ENCODE measurements at regions not wholly inside any gene's neighbourhood (a gene's known extent, or its start where the extent isn't known, plus 50 kb on each side); places are given as distances from the start of the nearest gene placed in this dataset.

DNA sequence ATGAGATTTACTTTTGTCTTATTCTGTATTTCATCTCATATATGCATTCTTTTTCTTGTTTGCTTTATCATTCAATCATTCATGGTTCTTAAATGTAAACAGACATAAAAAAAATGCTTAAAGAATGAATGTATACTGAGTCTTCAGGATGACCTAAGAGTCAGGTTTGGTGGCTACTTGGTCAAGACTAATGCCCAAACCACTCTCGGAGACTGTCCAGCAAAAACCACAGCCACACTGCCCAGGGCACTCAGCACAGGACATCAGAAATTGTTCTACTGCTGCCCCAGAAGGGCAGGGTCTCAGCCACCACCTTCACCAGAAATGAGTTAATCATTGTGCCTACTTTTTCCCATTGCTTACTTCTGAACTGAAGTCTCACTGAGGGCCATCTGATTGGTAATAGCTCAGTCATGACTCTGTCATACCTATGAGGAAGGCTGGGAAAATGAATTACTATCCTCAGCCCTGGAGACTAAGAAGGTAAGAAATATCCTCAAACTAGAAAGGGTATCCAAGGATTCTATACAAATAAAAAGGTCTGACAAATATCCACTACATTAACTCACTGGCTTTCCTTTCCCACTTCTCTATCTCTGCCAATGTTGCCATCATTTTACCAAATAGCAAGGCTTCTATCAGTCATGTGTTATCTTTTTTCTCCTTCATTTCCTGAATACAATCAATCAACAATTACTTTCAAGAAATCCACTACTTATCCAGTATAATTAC is 236.1 kb downstream of the CETN3 start:
- H3K36me3 ChIP-seq (replicated peaks; ENCODE audit: insufficient read depth, low read depth), result no peaks in the 10 kb centered on the region
- H4K20me1 ChIP-seq (ENCODE audit: insufficient read depth, poor library complexity, severe bottlenecking), result no peaks in the 10 kb centered on the region
- H3K9me3 ChIP-seq (ENCODE audit: low read depth), result no peaks in the 10 kb centered on the region
- no peak overlapping the region for H3K27ac ChIP-seq
- H3K9me2 ChIP-seq (replicated peaks; ENCODE audit: insufficient read depth), result no peaks in the 10 kb centered on the region
- H3K4me1 ChIP-seq (ENCODE audit: insufficient read depth), result no peaks in the 10 kb centered on the region
- H2AFZ ChIP-seq, result no peak overlapping the region
- no peak overlapping the region for H3K4me2 ChIP-seq
- 100% methylated on average over 1 of the region's 1 CpG for WGBS (ENCODE audit: low lambda C conversion rate, missing lambda C conversion rate)
- DNase-seq (ENCODE audit: low spot score), result no peak
- no peaks in the 10 kb centered on the region for H3K27me3 ChIP-seq
- TF ChIP-seq, protein P1, sequence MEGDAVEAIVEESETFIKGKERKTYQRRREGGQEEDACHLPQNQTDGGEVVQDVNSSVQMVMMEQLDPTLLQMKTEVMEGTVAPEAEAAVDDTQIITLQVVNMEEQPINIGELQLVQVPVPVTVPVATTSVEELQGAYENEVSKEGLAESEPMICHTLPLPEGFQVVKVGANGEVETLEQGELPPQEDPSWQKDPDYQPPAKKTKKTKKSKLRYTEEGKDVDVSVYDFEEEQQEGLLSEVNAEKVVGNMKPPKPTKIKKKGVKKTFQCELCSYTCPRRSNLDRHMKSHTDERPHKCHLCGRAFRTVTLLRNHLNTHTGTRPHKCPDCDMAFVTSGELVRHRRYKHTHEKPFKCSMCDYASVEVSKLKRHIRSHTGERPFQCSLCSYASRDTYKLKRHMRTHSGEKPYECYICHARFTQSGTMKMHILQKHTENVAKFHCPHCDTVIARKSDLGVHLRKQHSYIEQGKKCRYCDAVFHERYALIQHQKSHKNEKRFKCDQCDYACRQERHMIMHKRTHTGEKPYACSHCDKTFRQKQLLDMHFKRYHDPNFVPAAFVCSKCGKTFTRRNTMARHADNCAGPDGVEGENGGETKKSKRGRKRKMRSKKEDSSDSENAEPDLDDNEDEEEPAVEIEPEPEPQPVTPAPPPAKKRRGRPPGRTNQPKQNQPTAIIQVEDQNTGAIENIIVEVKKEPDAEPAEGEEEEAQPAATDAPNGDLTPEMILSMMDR (IDR thresholded peaks at IDR 0.05; ENCODE audit: poor library complexity), result no peak
- TF ChIP-seq EZH2 (IDR thresholded peaks at IDR 0.05; ENCODE audit: borderline replicate concordance) (no peak), EZH2phosphoT487 (IDR thresholded peaks at IDR 0.05; ENCODE audit: low read depth, severe bottlenecking, unreplicated experiment) (no peak)
- no peaks in the 10 kb centered on the region for H3K79me2 ChIP-seq
- H3K4me3 ChIP-seq, result no peak overlapping the region

DNA sequence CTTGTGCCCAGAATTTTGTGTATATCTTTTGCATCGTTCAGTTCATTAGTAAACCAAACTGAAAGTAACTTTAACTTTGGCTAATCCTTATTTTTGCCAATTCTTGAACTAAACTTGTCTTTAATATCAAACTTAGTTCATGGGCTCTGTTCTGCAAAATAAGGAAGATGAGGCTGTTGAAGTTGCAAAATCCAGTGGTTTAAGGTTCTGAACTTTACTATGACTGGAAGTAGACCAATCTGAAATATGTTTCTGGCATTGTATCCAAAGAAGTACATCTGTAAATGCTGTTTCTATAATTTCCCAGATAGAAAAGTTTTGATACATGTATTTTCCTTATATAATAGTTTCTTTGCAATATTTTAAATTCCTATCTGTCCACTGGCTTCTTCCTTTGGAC is 238.1 kb downstream of the CETN3 start:
- no peaks in the 10 kb centered on the region for H3K79me2 ChIP-seq
- H3K4me3 ChIP-seq, result no peak overlapping the region
- no peaks in the 10 kb centered on the region for H3K27me3 ChIP-seq
- no peak overlapping the region for H3K27ac ChIP-seq
- WGBS (ENCODE audit: low lambda C conversion rate, missing lambda C conversion rate), result 0% methylated on average over 1 of the region's 1 CpG
- TF ChIP-seq, protein P1 (IDR thresholded peaks at IDR 0.05; ENCODE audit: poor library complexity), result no peak
- TF ChIP-seq EZH2 (IDR thresholded peaks at IDR 0.05; ENCODE audit: borderline replicate concordance) (no peak), EZH2phosphoT487 (IDR thresholded peaks at IDR 0.05; ENCODE audit: low read depth, severe bottlenecking, unreplicated experiment) (no peak)
- H3K9me2 ChIP-seq (replicated peaks; ENCODE audit: insufficient read depth), result no peaks in the 10 kb centered on the region
- no peak overlapping the region for H3K4me2 ChIP-seq
- no peaks in the 10 kb centered on the region for H4K20me1 ChIP-seq (ENCODE audit: insufficient read depth, poor library complexity, severe bottlenecking)
- H2AFZ ChIP-seq, result no peak overlapping the region
- H3K4me1 ChIP-seq (ENCODE audit: insufficient read depth), result no peaks in the 10 kb centered on the region
- H3K9me3 ChIP-seq (ENCODE audit: low read depth), result no peaks in the 10 kb centered on the region
- no peaks in the 10 kb centered on the region for H3K36me3 ChIP-seq (replicated peaks; ENCODE audit: insufficient read depth, low read depth)
- no peak for DNase-seq (ENCODE audit: low spot score)

DNA sequence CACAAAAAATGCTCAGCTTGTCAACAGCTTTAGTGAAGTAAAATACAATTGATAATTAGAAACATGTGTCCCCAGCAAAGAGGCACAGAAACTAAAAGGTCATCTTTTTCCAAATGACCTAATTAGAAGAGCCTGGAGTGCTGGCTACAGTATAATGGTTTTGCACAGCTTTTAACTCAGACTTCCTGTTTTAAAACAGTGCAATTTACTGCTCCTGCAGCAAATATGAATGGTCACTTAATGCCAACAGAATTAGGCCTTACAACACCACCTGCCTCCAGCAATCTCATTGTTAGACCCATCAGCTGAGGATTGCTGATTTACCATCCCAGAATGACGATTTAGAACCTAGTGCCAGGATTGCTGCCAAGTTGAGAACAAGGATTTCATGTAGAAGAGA is 239.3 kb downstream of the CETN3 start:
- H3K36me3 ChIP-seq (replicated peaks; ENCODE audit: insufficient read depth, low read depth), result no peaks in the 10 kb centered on the region

DNA sequence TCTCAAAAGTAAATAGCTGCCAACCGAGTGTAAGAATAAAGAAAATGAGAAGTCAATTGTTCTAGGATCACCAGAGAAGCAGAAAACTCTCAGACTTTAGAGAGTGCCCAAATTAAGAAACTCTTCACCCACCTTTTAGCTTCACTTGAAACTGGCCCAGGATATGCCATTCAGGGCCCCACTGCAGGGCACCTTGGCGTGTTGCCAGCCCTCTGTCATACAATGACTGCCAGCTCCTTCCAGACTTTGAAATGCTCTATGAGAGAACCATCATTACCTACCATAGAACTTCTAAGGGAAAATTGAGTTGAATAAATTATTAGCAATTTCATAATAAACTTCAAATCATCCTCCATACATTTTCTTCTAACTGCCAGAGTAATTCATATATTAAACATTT is 240.5 kb downstream of the CETN3 start:
- TF ChIP-seq, protein P1 (IDR thresholded peaks at IDR 0.05; ENCODE audit: poor library complexity), result no peak
- TF ChIP-seq EZH2 (IDR thresholded peaks at IDR 0.05; ENCODE audit: borderline replicate concordance) (no peak), EZH2phosphoT487 (IDR thresholded peaks at IDR 0.05; ENCODE audit: low read depth, severe bottlenecking, unreplicated experiment) (no peak)
- no peak overlapping the region for H3K4me3 ChIP-seq
- no peak overlapping the region for H3K27ac ChIP-seq
- H4K20me1 ChIP-seq (ENCODE audit: insufficient read depth, poor library complexity, severe bottlenecking), result no peaks in the 10 kb centered on the region
- no peaks in the 10 kb centered on the region for H3K27me3 ChIP-seq
- no peaks in the 10 kb centered on the region for H3K36me3 ChIP-seq (replicated peaks; ENCODE audit: insufficient read depth, low read depth)
- H3K79me2 ChIP-seq, result no peaks in the 10 kb centered on the region
- H3K4me1 ChIP-seq (ENCODE audit: insufficient read depth), result no peaks in the 10 kb centered on the region
- no peak for DNase-seq (ENCODE audit: low spot score)
- H2AFZ ChIP-seq, result no peak overlapping the region
- H3K9me2 ChIP-seq (replicated peaks; ENCODE audit: insufficient read depth), result no peaks in the 10 kb centered on the region
- 90% methylated on average over 2 of the region's 2 CpGs for WGBS (ENCODE audit: low lambda C conversion rate, missing lambda C conversion rate)
- no peaks in the 10 kb centered on the region for H3K9me3 ChIP-seq (ENCODE audit: low read depth)
- no peak overlapping the region for H3K4me2 ChIP-seq

More for the DNA sequence above, 239.3 kb downstream of the CETN3 start:
- Histone ChIP-seq H4K20me1 (ENCODE audit: insufficient read depth, poor library complexity, severe bottlenecking) (no peaks in the 10 kb centered on the region), H3K4me2 (no peak overlapping the region), H2AFZ (no peak overlapping the region), H3K4me1 (ENCODE audit: insufficient read depth) (no peaks in the 10 kb centered on the region), H3K27me3 (no peaks in the 10 kb centered on the region), H3K9me2 (replicated peaks; ENCODE audit: insufficient read depth) (no peaks in the 10 kb centered on the region), H3K9me3 (ENCODE audit: low read depth) (no peaks in the 10 kb centered on the region), H3K27ac (no peak overlapping the region), H3K4me3 (no peak overlapping the region), H3K79me2 (no peaks in the 10 kb centered on the region)
- 50% methylated on average over 1 of the region's 1 CpG for WGBS (ENCODE audit: low lambda C conversion rate, missing lambda C conversion rate)
- no peak for TF ChIP-seq EZH2 (IDR thresholded peaks at IDR 0.05; ENCODE audit: borderline replicate concordance)
- DNase-seq (ENCODE audit: low spot score), result no peak
